ENCODE measurements at regions not wholly inside any gene's neighbourhood (a gene's known extent, or its start where the extent isn't known, plus 50 kb on each side); places are given as distances from the start of the nearest gene placed in this dataset.

- TF ChIP-seq RFX5 (IDR thresholded peaks at IDR 0.05; ENCODE audit: borderline replicate concordance, low read depth, low read length) (no peak), CHD7 (IDR thresholded peaks at IDR 0.05; ENCODE audit: insufficient replicate concordance, low read length) (no peak), KDM5A (IDR thresholded peaks at IDR 0.05; ENCODE audit: low read length) (no peak), SIRT6 (IDR thresholded peaks at IDR 0.05; ENCODE audit: low read length) (no peak), CTBP2 (IDR thresholded peaks at IDR 0.05; ENCODE audit: borderline replicate concordance, insufficient read depth, insufficient read length, low read length) (no peak), SIN3A (conservative IDR thresholded peaks at IDR 0.05 in 1 of 2, IDR thresholded peaks at IDR 0.05 in 1 of 2; ENCODE audit: low read depth in 1 of 2, low read length in 2 of 2) (no peak)
Measured at GRCh38 chr4:111789901-111790640, 355.2 kb upstream of the FAM241A start (continued).
